H1 (cell line): ENCODE measurements at regions not wholly inside any gene's neighbourhood (a gene's known extent, or its start where the extent isn't known, plus 50 kb on each side); places are given as distances from the start of the nearest gene placed in this dataset.

ENCODE experiments used
- ATF2 ChIP-seq: IDR thresholded peaks from 2 replicates; pipeline ENCODE4 v1.6.1; 2012; ENCODE audit warnings: low read length, inconsistent platforms
- JUND ChIP-seq: IDR thresholded peaks from 2 replicates; pipeline ENCODE4 v1.6.1; 2011; ENCODE audit warnings: mild to moderate bottlenecking, improper control_type of control experiment, low read length

DNA sequence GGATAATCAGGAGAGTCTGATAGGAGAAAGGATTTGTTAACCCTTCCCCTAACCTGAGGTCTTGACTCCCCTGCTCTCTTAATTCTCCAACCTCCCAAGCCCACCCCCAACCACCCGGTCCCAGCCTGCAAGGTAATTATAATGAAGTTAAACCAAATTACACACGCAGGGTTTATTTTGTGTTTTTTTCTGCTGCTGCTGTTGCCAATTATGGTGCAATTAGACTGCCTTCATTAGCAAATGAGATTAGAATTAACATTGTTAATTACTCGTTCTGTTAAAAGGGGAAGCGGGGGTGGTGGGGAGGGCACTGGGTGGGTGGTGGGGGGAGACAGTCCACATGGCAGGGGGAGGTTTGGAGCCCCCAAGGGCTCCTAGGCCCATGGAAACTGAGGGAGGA, 128.9 kb downstream of the CCT6B start:
- no peak for TF ChIP-seq ATF2
- no peak for TF ChIP-seq JUND
